Activated CD8-positive, alpha-beta memory T cell treated with anti-CD3 and anti-CD28 coated beads for 36 hours (primary cell): ENCODE measurements at regions not wholly inside any gene's neighbourhood (a gene's known extent, or its start where the extent isn't known, plus 50 kb on each side); places are given as distances from the start of the nearest gene placed in this dataset.

Experiments used
- CTCF ChIA-PET: fragments of 350-600 bp; sonication (Branson Sonifier 250); formaldehyde crosslinking; loops from one replicate; lab custom pipeline; 2021; ENCODE audit warnings: antibody characterized with exemption; lab: Charles Lee
- POLR2A ChIA-PET: fragments of 350-600 bp; sonication (Branson Sonifier 250); formaldehyde crosslinking; loops from one replicate; lab custom pipeline; 2021; ENCODE audit warnings: antibody characterized with exemption; lab: Charles Lee

DNA sequence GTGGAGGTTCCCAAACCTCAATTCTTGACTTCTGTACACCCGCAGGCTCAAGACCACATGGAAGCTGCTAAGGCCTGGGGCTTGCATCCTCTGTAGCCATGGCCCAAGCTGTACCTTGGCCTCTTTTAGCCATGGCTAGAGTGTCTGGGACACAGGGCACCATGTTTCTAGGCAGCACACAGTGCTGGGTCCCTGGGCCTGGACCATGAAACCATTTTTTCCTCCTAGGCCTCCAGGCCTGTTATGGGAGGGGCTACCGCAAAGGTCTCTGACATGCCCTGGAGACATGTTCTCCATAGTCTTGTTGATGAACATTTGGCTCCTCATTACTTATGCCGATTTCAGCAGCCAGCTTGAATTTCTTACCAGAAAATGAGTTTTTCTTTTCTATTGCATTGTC is 701.4 kb downstream of the FGF9 start:
- ChIA-PET POLR2A (no interaction called here), CTCF (no interaction called here)

DNA sequence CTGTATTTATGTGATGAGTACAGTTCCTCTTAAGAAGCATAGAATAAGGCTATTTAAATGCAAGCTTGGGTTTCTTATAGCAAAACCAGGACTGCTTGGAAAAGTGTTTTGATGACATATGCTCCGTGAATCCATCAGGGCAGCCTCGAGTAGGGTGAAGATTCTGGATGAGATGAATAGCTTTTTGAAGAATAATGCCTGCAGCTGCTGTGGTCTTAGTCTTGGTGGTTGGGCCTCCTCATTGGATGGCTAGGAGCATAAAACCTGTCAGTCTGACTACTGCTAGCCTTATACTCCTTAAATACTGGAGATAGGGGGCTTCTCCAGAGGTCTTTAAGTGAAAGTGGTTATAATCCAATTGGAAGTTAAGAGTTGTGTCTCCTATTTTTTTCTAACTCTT is 704.3 kb downstream of the FGF9 start:
- POLR2A ChIA-PET = no interaction called here
- CTCF ChIA-PET = no interaction called here

DNA sequence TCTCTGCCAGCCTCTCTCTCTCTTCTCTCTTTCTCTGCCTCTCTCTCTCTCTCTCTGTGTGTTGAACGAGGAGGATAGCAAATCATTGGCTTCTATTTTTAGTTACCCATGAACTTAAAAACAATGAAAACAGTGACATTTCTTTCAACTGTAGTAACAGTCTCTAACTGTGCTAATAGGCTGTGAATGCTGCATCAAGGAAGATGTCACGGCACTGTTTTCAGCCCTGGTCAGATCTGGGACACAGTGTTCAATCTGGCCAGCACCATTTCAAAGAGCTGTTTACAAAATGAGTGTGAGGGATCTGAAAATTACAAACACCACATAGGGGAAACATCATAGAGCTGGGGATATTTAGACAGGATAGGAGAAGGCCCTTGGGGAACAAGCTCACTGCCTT is 717.0 kb downstream of the FGF9 start:
- POLR2A ChIA-PET = no interaction called here
- CTCF ChIA-PET = interaction anchor here (0.6 kb wide), 1 partner anchor 653 kb away, joined by 3 read pairs; no protein-coding TSS in a partner anchor

DNA sequence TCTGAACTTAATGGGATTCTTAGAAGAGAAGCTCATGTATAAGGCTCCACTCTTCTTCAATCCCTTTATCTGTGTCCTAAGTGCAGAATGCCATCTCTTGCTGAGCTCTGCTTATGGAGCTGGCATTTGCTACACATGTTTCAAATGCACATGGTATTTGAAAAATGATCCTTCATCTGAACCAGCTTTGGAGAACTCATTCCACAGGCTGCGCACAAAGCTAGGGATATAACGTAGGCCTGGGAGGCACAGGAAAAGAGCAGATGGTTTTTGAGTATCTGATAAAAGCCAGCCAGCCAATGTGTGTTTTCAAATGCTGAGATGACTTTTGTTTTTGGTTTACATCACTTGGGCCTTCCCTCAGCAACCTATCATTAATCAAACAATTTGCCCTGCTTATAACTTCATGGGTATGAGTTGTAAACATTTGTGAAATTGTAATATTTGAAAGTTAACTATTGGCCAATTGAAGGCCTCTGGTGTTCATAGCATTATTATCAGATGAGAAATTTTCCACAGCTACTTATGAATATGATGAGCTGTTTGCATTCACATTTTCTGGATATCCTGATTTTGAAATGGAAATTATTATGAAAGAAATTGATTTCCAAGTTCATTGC is 729.0 kb downstream of the FGF9 start:
- CTCF ChIA-PET = no interaction called here
- POLR2A ChIA-PET = no interaction called here

DNA sequence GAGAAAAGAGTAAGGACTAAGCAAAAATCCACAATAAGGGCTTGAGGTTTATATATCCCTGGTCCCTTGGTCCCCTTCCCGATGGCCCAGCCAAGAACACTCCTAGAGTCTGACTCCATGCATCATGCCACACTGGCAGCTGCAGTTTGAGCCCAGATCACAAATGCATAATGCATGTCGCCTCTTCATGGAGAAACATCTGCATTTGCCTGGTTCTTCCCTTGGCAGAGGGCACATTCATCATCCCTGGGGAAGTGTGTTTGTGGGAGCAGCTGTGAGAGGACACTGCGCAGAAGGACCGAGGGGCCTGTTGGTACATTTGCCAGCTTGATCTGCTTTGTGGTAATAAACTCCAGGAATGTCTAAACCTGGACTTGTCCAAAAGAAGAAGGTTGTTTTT is 731.8 kb downstream of the FGF9 start:
- ChIA-PET CTCF (no interaction called here), POLR2A (no interaction called here)

DNA sequence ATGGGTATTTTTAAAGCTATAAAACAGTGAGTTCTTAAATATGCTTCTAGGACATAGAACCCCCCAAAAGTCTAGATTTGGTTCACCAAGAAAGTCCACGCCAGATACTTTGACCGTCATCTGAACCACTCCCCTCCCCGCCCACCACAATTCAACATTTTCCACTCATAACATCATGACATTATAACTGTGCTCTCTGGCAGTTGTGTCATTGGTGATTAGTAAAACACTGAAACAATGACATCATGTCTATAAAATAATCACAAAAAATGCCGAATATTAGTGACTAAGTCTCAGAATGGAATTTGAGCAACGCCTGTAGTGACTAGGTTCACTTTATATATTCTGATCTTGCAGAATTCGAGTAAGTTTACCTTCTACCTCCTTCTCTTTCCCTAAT is 732.3 kb downstream of the FGF9 start:
- ChIA-PET CTCF (no interaction called here), POLR2A (no interaction called here)

DNA sequence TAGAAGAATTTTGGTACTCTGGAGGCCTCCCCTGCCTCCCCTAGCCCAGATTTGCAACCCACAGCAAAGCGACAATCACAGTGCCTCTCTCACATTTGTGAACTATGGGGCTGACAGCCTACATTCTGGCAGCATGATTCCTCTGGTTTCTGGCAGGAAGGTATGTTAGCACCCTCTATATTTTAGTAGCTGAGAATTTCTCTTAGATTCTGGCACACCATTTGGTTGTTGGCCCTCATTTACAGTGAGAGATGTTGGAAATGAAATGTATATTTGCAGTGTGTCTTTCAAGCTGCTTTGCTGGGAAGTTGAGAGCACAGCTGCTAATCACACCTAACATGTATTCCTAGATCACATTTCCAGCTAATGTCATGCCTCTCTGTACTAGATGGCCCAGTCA is 735.0 kb downstream of the FGF9 start:
- CTCF ChIA-PET = no interaction called here
- POLR2A ChIA-PET = no interaction called here

DNA sequence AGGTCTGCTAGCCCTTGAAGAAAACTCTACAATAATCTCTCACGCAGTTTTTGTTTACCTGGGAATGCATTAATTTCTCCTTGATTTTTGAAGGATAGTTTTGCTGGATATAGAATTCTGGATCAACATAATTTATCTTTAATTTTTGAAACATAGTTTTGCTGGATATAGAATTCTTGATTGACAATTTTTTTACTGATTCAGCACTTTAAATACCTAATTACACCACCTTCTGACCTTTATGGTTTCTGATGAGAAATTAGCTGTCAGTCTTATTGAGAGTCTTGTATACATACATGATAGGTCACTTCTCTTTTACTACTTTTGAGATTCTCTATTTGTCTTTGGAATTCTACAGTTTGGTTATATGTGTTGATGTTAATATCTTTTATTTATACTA is 741.6 kb downstream of the FGF9 start:
- POLR2A ChIA-PET = no interaction called here
- CTCF ChIA-PET = no interaction called here

DNA sequence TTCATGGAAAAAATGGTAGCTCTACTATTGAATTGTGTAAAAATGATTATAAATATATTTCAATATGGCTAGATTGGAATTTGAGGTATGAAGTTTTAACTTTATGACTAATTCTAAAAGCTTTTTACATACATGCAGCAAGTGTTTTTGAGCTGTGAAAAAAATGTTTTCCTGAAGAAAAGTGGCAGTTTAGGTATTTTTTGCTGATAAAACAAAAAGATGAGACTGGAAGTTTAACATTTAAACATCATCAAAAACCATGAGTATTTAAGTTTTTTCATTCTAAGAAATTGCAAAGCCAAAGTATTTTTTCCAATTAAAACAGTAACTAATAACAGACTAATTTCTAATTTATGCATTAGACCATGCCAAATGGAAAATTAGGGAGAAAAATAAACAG is 751.1 kb downstream of the FGF9 start:
- CTCF ChIA-PET = no interaction called here

DNA sequence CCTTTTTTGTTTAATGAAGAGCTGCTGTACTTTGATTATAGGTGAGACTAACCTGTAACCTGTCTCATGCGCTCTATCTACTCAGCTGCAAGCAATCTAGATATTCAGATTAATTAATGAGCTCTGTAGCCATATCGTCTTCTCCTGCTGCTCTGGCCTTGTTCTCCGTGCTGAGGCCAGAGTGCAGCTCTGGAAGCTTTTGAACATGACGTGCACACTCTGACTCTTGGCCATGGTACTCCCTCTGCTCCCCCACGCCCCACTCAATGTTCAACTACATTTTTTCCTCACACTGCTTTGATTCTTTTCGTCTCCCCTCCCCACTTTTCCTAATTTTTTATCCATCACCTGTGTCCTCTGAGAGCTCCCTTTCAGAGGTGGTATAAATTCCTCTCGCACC is 751.8 kb downstream of the FGF9 start:
- CTCF ChIA-PET = no interaction called here
- POLR2A ChIA-PET = no interaction called here

More for the DNA sequence above, 751.1 kb downstream of the FGF9 start:
- POLR2A ChIA-PET = no interaction called here

DNA sequence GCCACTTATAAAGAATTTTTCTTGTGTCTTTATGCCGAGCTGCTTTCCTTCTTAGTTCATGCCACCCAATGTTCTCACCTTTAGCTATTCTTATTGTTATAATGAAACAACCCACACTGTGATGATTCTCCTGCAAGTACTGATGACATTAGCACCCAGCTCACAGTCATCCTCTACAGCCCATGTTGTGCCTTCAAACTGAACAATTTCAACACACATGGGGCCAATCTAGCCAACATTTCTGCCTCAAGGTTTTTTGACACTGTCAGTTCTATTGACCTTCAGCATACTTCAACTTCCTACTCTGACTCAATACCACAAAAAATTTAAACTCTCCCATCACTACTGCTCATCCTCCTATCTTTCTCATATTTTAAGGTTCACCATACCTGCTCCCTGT is 752.4 kb downstream of the FGF9 start:
- POLR2A ChIA-PET = no interaction called here
- CTCF ChIA-PET = no interaction called here

DNA sequence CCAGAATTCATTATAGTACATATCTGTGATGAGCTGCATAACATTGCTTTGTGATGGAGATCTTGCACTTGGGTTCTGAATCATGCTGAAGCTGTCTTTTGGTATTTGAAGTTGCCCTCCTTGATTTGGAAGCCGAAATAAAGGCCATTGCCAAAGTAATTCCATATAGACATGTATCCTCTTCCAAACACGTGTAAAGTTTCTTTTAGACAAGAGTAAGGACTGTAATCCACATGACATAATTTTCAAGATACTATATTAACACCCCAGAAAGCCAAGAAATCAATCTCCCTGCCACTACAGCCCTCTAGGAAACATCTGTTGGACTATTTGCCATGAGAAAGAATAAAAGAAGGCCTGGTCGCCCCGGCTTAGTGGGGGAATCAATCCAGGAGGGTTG is 754.2 kb downstream of the FGF9 start:
- CTCF ChIA-PET = no interaction called here
- POLR2A ChIA-PET = no interaction called here

DNA sequence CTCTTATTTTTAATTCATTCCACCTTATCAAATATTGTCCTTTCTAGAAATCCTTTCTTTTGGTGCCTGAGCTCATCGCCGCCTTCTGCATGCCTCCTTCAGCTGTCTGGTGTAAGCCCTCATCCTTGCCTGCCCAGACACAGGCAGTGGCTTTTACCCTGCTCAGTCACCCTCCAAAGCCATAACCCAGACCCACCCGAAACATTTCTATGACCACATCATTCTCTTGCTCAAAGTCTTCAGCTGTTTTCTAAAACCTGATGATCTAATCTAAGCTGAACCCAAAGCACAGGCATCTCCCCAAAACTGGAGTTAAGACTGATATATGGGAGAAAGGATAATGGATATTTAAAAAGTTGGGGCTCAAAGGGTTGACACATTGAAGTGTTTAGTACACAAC is 753.7 kb upstream of the SGCG start:
- ChIA-PET POLR2A (no interaction called here), CTCF (no interaction called here)

DNA sequence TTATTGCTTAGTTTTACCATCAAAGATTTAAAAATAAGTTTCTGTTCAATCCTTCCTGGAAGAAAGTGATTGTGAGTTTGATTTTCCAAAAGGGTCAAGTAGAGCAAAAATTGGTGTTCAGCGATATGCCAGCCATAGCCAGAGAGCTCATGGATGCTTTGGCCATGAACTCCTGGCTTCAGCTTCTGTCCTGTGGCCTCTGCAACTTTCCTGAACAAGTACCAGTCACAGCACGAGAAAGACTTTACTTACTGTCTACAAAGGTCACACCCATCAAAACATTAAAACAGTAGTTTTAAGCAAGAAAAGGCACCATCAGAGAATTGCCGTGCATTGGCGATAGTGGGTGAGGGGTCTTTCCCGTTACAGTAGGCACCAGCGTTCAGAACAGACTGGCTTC is 753.0 kb upstream of the SGCG start:
- POLR2A ChIA-PET = no interaction called here
- CTCF ChIA-PET = no interaction called here

DNA sequence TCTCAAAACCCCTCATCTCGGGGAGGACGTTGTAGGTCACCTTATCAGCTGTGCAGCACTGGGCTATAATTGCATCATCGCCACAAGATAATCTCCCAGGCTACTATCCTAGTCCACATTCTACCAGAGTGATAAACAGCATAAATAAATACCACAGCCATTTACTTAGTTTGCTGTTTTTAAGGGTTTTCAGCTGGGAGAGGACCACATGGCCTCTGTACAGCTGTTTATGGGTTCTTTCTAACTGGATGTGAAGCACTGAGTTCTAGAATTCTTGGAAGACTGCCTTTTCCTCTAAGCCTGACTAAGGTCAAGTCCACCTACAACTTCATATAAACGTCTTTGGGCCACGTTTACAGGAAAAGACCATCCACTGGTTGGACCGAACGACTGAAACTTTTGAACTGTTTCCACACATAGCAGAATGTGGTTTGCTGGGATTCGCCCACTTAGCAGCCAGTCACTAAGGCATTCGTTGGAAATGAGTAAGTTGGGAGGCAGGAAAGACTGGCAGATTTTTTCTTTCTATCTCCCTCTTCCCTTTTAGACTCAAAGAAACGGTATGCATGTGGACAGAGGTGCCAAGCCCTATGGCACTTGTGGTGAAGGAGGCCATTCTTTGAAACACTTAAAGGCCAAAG is 752.5 kb upstream of the SGCG start:
- ChIA-PET CTCF (no interaction called here), POLR2A (no interaction called here)

DNA sequence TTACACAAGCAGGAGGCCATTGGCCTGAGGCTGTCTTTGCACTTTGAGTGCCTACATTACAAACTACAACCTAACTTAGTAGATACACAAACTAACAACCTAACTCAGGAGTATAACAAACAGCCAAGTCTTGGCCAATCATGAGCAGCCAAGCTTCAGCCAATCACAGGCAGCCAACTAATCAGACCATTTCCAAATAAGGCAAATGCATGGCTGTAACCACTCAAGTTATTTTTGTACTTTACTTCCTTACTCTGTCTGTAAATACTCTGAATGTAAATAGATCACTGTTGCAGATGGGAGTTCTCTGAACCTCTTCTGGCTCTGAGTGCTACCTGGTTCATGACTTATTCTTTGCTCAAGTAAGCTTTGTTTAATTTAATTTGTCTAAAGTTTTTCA is 748.1 kb upstream of the SGCG start:
- ChIA-PET CTCF (no interaction called here), POLR2A (no interaction called here)

DNA sequence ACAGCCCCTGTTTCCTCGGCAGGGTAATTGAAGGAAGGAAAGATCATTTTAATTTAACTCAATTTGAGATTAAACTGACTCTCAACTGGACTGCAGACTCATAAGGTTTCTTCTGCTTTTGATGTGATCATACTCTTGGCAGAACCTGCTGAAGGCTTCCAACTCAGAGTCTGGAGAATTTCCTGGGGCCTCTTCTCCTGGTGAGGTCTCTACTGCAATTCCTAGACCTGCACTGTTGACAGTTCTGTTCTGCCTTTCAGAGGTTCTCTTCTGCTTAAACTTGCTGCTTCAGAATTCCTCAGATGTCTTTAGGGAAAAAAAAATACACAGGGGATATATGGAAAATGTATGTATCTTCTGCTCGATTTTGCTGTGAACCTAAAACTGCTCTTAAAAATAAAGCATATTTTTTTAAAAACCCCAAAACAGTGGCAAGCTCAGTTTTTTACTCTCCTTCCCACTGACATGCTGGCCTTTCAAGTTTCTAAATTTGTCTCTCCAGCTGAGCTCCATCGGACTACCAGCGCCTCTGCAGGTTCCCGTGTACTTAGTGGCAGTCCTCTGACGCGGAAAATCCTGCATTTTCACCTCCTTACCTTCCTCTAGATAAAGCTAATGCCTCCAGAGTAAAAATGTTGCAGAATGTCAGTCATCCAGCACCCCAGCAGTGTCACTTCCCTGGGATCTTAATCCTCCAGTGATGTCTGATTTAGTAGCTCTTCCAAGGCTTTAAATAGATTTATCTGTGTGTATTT is 733.5 kb upstream of the SGCG start:
- ChIA-PET CTCF (no interaction called here), POLR2A (no interaction called here)

DNA sequence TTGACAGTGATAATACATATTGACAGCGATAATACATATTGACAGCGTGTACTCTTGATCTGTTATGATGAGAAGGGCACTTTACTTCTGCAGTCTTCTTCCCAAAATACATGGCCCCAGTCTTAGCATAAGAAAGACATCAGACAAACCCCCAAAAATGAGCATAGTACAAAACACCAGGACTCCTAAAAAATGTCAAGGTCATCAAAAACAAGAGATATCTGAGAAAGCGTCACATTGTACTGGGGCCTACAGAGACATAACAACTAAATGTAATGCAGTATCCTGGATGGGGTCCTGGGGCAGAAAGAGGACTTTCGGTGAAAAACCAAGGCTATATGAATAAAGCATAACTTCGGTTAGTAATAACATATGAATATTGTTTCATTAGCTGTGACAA is 731.5 kb upstream of the SGCG start:
- ChIA-PET CTCF (no interaction called here), POLR2A (no interaction called here)

DNA sequence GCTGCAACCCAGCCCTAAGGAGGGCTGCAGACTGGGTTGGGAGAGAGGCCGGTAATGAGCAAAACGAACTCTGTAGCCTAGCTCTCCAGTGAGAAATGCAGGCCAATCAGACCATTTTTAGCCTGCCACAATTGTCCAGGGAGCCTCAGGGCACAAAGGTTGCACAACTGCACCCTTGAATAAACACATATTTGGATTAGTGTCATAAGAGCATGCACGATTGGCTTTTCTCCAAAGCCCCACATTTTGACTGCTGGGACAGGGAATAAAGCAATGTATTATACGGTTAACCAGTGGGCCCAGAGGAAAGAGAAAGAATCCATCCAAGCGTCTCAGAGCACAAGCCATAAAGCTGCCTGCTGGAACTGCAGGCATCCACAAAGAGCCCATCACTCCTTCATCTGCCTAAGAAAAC is 729.4 kb upstream of the SGCG start:
- ChIA-PET CTCF (no interaction called here), POLR2A (no interaction called here)

DNA sequence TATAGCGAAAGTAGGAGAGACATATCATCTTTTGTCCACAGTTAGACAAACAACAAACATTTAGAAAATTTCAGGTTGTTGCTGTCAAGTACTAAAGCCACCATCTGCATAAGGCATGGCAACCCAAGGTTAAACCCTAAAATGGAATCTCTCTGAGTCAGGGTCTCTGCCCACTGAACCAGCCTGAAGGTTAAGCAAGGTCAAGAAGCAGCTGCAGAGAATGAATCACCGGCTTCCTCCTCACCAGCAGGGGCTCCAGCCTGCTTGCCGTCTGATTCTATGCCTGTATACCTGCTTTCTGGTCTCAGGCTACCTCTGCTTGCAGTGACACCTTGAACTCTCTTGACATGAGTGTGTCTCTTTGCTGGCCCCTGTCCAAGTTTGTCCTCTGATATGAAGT is 726.2 kb upstream of the SGCG start:
- POLR2A ChIA-PET = no interaction called here
- CTCF ChIA-PET = no interaction called here

DNA sequence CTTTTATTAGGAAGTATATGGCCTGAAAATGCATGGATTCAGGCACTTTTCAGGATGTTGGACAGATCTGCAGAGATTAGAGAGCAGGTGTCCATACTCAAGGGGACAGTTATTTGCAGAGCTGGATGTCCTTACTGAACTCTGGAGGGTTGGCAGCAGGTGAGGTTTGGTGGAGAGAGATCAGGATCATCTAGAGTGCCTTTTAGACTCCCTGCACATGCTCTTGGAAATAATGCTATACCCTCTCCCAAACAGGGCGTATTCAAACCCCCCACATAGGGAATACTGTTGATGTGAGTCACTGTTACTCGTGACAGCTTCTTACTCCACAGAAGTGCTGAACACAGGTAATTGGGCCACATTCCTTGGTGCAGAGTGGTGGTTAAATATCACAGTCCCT is 725.7 kb upstream of the SGCG start:
- CTCF ChIA-PET = no interaction called here
- POLR2A ChIA-PET = no interaction called here
